ES-I3 (cell line): ENCODE measurements at regions not wholly inside any gene's neighbourhood (a gene's known extent, or its start where the extent isn't known, plus 50 kb on each side); places are given as distances from the start of the nearest gene placed in this dataset.

ENCODE experiments used
- H3K36me3 ChIP-seq: 2 replicates; pipeline ENCODE4 v1.6.1; 2013; ENCODE audit warnings: mild to moderate bottlenecking, low read length, control low read depth, moderate library complexity; ENCODE audit not compliant: insufficient read depth
- H3K4me1 ChIP-seq: 2 replicates; pipeline ENCODE4 v1.6.1; 2013; ENCODE audit warnings: mild to moderate bottlenecking, control low read depth, low read length; ENCODE audit not compliant: insufficient read depth
- H3K9ac ChIP-seq: 2 replicates; pipeline ENCODE4 v1.6.1; 2013; ENCODE audit warnings: low read depth, mild to moderate bottlenecking, low read length, moderate library complexity
- H3K9me3 ChIP-seq: 2 replicates; pipeline ENCODE4 v1.6.1; 2013; ENCODE audit warnings: mild to moderate bottlenecking, low read length, moderate library complexity; ENCODE audit not compliant: control insufficient read depth, insufficient read depth

DNA sequence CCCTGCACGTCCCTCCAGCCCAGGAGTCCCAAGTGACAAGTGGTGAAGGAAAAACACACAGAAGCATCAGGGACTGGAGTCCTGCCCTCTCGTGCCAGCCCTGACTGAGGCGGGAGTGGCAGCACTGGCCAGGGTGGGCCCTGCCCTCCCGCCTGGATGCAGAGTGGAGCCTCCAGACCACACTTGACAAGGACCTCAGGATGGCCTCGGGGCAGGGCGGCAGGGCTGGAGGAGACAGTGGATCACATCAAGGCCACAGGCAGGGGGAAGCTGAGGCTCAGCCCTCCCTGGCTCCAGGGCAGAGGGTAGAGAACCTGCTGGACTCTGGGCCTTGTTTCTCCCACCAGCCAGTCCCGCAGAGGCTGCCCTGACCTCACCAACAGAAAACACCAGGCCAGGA, 128.8 kb upstream of the CDH4 start:
- peaks cover 10% of the 10 kb centered on the region; the same call in 1 of the 2 replicates for H3K4me1 ChIP-seq
- H3K36me3 ChIP-seq = no peaks in the 10 kb centered on the region
- no peaks in the 10 kb centered on the region for H3K9me3 ChIP-seq
- H3K9ac ChIP-seq = no peak overlapping the region

DNA sequence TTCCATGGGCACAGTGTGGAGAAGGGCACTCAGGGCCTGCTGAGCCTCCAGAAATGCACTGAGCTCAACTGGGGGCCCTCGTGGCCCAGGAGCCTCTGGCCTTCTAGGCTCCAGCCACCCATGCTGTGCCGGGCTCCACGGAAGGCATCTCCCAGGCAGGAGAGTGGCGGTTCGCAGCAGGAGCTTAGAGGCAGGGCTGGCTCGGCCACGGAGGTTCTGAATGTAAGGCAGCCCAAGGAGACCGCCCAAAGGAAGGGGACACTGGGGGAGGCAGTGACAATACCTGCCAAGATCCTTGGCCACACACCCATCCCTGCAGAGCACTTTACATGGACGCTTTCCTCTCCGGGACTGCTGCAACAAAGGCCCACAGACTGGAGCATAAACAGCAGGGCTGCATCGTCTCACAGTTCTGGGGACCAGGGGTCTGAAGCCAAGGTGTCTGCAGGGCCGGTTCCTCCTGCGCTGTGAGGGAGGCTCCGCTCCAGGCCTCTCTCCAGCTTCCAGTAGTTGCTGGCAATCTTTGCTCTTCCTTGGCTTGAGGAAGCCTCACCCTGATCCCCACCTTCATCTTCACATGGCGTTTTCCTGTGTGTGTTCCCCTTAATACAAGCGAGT, 128.2 kb upstream of the CDH4 start:
- Histone ChIP-seq H3K36me3 (no peaks in the 10 kb centered on the region), H3K4me1 (peaks cover 10% of the 10 kb centered on the region; the same call in 1 of the 2 replicates), H3K9me3 (no peaks in the 10 kb centered on the region), H3K9ac (no peak overlapping the region)

DNA sequence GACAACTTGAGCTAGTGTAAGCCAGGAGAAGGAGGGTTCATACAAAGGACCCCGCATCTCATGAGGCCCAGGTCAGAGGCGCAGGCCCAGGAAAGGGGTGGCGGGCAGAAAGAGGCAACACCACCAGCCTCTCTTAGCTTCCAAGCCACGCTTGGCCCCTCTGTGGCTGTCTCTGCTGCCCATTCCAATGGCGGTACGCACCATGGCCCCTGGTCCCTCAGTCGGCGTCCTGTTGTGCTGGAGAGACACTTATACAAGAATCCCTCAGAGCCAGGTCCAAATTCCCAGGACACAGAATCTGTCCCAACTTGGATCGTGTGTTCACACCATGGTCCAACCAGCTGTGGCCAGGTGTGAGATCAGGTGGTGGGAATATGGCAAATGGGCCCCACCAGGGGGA, 127.0 kb upstream of the CDH4 start:
- no peaks in the 10 kb centered on the region for H3K9me3 ChIP-seq
- H3K36me3 ChIP-seq = no peaks in the 10 kb centered on the region
- H3K4me1 ChIP-seq = peaks cover 5% of the 10 kb centered on the region; the same call in 1 of the 2 replicates
- no peak overlapping the region for H3K9ac ChIP-seq

DNA sequence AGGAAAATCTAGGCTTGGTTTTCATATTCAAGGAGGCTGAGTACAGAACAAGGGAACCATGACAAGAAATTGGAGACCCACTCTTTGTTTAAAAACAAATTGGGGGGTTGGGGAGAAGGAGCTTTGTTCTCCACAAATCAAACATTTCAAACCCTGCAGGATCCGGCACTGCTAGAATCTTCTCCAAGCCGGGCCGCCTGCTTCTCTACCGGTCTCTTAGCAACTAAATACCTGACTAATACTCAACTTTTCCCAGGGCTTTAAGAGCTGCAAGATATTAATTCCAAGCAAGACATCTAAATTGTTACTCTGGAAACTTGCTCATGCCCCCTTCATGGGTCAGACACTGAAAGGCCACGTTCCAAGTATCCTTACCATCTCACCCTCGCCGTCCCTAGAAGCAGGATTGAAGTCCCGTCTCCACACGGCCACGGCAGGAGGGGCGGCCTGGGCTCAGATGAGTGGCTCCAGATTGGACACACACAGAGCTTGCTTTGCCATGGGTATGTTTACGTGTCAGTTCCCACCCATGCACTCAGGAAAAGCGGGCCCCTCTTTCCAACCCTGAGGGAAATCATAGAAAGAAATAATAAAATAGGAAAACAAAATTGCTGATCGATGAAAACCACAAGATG, 126.4 kb upstream of the CDH4 start:
- H3K9ac ChIP-seq = no peak overlapping the region
- H3K9me3 ChIP-seq = no peaks in the 10 kb centered on the region
- H3K4me1 ChIP-seq = no peaks in the 10 kb centered on the region
- no peaks in the 10 kb centered on the region for H3K36me3 ChIP-seq

DNA sequence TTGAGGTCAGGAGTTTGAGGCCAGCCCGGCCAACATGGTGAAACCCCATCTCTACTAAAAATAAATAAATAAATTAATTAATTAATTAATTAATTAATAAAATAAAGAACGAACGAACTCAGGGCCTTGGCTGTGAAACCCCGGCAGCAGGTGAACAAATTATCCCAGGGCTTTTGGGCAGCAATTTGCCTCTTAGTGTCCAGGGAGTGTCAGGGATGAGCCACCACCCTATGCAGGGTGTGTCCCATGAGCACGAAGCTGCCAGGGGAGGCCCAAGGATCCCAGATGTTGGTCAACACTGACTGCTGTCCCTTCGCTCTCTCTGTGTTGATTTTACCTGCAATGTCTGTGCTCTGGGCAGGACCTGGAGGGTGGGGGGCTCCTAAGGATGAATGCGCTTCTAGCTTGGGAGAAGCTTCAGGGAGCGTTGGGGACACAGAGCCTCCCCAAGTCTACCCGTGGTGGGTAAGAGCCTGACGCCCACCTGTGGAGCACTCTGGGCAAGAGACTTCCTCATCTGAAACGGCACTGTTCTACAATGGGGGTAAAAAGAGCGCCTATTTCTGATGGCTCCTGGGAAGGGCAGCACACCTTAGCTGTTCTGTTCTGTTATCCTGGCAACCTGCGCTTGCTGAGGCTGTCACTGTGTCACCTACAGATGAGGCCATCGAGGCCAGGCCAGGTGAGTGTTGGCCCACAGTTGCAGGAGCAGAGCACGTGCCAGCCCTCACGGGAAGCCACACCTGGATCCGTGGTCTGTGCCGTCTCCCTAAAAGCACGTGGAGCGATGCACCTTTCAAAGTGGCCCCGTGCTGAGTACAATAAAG, 125.5 kb upstream of the CDH4 start:
- Histone ChIP-seq H3K36me3 (no peaks in the 10 kb centered on the region), H3K4me1 (no peaks in the 10 kb centered on the region), H3K9ac (no peak overlapping the region), H3K9me3 (no peaks in the 10 kb centered on the region)

DNA sequence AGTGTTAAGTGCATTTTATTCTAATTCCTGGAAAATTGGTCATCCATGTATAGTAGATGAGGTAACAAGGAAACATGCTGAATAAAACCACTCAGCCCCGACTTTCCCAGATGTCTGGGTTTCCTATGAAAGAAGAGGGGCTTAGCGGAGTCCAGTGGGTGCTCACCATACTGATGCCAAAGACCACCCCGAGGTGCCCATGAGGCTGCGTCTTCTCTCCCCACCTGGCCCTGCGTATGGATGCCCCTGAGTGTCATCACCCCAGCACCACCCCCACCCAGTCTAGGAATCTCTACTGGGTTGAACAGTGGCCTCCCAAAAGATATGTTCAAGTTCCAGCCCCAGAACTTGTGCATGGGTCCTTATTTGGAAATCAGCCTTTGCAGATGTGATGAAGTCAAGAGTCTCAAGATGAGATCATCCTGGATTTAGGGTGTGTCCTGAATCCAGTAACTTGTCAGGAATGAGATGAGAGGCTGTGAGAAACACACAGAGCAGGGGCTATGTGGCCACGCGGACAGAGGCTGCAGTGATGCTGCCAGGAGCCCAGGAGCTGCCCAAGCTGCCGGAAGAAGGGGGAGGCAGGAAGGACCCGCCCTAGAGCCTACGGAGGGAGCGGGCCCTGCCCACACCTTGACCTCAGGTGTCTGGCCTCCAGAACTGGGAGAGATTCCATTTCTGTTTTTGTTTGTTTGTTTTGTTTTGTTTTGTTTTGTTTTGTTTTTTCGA, 124.6 kb upstream of the CDH4 start:
- Histone ChIP-seq H3K9me3 (no peaks in the 10 kb centered on the region), H3K4me1 (no peaks in the 10 kb centered on the region), H3K36me3 (no peaks in the 10 kb centered on the region), H3K9ac (no peak overlapping the region)

DNA sequence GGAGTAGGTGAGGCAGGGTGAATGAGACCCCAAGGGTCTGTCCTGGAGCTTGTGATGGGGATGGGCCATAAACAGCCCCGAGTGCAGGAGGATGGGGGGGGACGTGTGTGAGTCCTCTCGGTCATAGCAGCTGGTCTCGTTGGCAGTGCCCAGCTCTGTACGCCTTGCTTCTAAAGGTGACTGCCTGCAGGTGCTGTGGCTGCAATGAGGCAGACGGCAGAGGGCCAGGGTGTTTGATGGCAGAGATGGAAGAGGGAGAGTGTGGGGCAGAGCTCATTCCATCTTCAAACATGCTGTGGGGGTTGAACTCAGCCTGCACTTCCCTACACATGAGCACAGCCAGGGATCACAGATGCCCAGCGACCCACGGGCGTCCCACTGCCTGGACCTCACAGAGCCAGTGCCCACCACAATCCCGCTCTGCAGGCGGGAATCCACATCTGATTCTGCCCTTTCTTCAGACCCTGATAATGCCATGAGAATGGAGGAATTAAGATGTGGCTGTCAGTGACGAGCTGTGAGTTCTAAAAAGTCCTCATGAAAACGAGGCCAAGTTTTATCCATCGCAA, 123.3 kb upstream of the CDH4 start:
- Histone ChIP-seq H3K36me3 (no peaks in the 10 kb centered on the region), H3K9ac (no peak overlapping the region), H3K9me3 (no peaks in the 10 kb centered on the region), H3K4me1 (no peaks in the 10 kb centered on the region)

DNA sequence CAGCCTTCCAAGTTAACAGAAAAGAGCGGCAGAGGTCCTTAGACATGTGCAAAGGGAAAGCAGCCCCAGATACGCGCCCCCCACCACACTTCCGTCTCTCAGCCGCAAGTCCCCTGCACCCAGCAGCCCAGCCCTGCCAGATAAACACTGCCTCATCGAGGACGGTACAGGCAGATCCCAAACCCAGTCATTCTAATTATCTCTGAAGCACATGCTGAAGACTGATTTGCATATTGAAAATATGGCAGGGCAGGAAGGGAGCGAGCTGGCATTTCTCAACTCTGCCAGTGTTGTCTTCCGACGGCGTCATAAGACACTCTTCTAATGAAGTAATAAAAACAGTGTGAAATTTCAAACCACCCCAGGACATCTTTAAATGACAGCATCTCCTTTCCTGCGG, 122.8 kb upstream of the CDH4 start:
- no peaks in the 10 kb centered on the region for H3K4me1 ChIP-seq
- H3K36me3 ChIP-seq = no peaks in the 10 kb centered on the region
- no peak overlapping the region for H3K9ac ChIP-seq
- no peaks in the 10 kb centered on the region for H3K9me3 ChIP-seq

DNA sequence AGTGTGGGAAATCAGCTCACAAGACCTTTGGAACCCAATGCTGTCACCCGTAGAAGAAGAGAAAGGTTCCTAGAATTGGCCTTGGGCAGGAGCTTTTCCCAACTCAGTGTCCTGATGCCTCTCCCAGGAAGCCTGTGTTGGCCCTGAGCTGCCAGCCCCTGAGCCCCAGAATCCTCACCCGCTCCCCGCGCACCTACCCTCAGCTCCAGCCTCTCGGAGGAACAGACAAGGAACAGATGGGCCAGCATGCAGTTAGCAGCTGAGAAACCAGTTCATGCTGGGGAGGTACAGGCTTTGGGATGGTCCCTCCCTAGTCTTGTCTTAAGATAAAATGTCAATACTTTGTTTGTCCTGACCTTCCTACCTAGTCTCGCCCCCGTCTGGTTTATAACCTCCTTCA, 121.9 kb upstream of the CDH4 start:
- no peaks in the 10 kb centered on the region for H3K4me1 ChIP-seq
- no peaks in the 10 kb centered on the region for H3K9me3 ChIP-seq
- H3K36me3 ChIP-seq = no peaks in the 10 kb centered on the region
- H3K9ac ChIP-seq = no peak overlapping the region

DNA sequence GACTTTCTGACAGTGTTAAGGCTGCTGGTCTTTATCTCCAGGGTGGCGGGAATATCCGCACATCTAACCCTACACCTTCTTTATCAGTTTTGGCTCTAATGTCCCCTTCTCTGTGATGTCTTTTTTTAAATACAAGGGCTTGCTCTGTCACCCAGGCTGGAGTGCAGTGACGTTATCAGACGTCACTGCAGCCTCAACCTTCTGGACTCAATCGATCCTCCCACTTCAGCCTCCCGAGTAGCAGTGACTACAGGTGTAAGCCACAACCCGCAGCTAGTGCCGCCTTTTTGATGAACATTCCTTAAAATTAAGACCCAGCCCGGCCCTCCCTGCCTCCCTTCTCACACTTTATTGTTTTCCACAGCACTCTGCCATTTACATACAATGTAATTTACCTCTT, 120.1 kb upstream of the CDH4 start:
- H3K36me3 ChIP-seq = no peaks in the 10 kb centered on the region
- H3K9me3 ChIP-seq = no peaks in the 10 kb centered on the region
- H3K4me1 ChIP-seq = no peaks in the 10 kb centered on the region
- H3K9ac ChIP-seq = no peak overlapping the region

DNA sequence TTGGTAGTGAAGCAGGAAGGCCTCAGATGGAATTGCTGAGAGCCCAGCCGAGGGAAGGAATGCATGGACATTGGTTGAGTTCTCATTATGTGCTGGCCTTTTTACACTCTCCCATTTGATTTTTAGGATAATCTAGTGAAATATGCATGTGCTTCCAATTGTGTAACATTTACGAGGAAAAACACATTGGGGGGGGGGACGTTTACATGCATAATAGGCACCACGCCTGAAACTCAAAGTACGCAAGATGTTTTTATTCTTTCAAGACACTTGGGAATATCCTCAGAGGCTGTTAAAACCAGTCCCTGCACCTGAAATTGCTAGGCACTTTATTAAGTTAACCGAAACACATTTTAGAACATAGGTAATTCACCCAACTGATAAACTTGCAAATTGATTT, 118.5 kb upstream of the CDH4 start:
- H3K9me3 ChIP-seq = no peaks in the 10 kb centered on the region
- H3K9ac ChIP-seq = no peak overlapping the region
- H3K4me1 ChIP-seq = no peaks in the 10 kb centered on the region
- H3K36me3 ChIP-seq = no peaks in the 10 kb centered on the region

DNA sequence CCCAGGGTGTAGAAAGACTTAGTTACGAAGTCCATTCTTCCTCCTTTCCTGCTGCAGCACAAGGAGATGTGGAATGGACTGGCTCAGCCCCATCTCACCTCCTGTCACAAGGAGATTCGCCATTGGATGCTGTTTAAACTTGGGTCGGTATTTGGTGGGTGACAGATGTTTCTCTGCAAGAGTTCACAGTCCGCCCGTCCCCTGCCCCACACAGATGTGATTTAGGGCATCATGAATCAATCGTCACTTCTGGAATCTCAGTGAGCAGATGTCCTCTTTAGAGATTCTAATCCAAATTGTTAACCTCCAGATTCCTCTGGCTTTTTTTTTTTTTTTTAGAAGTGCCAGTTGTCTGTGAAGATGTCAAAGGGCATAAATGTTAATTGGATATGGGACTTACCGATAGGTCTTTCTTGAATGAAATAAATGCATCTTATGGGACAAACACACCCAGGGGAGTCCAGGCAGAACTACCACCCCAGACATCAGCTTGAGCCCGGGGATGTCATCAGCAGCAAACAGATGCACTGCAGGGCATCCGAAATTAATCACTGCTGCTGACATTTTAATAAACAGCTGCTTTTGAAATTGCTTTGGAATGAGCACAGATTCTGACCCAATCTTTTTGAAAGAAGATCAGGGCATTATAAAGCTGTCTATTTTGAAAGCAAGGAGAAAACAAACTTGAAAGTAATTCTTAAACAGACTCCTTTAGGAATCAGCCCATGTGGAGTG, 117.6 kb upstream of the CDH4 start:
- no peak overlapping the region for H3K9ac ChIP-seq
- H3K9me3 ChIP-seq = no peaks in the 10 kb centered on the region
- H3K4me1 ChIP-seq = no peaks in the 10 kb centered on the region
- no peaks in the 10 kb centered on the region for H3K36me3 ChIP-seq

DNA sequence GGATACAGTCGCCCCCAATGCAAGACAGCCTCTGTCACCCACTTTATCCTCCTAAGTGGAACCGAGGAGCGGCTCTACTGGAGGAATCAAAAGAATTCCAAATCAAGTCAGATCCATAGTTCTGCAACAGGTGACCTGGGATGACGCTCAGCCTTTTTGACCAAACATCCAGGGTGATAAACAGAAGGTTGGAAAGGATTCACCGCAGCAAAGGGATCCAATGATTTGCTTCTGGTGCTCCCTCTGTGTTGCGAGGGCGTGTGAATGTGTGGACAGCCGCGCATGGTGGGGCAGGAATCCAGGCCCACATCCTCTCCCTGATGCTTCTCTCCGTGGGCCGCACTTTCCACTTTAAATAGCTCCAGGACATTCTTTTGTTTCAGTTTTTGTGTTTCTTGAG, 116.8 kb upstream of the CDH4 start:
- Histone ChIP-seq H3K36me3 (no peaks in the 10 kb centered on the region), H3K4me1 (no peaks in the 10 kb centered on the region), H3K9me3 (no peaks in the 10 kb centered on the region), H3K9ac (no peak overlapping the region)

DNA sequence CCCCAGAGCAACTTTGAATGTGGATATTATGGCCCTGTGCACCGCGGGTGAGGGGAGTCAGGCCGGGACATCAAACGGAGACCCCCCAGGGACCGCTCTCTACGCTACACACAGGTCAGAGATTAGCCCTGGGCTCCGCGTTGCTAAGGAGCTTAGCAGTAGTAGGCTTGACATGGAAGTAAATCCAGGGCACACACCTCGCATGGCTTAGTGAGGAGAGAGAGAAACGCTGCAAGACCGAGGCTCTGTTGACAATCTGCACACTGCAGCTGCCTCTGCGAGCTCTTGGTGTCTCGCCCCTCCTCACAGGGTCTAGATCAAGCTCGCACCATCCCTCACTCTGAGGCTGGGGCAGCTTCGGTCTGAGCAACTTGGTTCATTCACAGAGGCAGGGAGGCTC, 116.1 kb upstream of the CDH4 start:
- H3K4me1 ChIP-seq = no peaks in the 10 kb centered on the region
- no peak overlapping the region for H3K9ac ChIP-seq
- no peaks in the 10 kb centered on the region for H3K36me3 ChIP-seq
- no peaks in the 10 kb centered on the region for H3K9me3 ChIP-seq
